ENCODE measurements at regions not wholly inside any gene's neighbourhood (a gene's known extent, or its start where the extent isn't known, plus 50 kb on each side); places are given as distances from the start of the nearest gene placed in this dataset.

DNA sequence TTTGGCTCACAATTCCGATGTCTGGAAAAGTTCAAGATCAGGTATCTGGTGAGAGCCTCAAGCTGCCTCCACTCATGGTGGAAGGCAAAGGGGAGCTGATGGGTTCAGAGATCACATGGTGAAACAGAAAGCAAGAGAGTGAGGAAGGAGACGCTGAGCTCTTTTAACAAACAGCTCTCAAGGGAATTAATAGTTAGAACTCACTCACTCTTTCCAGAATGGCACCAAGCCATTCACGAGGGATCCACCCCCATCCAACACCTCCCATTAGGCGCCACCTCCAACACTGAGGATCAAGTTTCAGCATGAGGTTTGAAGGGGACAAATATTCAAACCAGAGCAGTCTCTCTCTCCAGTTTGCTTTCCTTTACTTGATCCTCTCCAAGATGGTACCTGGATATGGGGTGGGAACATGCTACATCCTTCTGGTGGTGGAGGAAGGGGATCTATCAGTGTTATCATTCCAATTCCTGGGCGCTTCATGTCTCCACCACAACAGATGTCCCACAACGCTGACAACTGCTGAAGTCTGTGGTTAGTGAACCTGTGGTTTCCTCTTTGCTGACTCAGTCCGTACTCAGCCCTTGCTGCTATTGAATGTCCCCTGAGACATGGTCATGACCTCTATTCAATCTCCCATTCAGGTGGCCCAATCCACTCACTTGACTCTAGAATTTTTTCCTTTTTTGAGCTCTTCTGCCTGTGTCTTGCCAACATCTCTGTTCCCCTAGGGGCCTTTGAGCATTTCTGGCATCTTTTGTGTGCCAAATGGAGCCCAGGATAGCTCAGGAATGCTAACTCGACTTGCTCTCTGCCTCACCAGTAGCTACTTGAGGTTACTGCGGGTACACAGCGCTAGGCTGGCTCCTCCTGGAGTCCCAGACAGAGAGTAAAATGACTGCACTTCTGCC lies 395.2 kb downstream of the MID1IP1 start:
- Histone ChIP-seq H3K36me3 (ENCODE audit: control insufficient read depth, low read length) (no peaks in the 10 kb centered on the region), H3K9me2 (replicated peaks; ENCODE audit: control insufficient read depth, low read length) (no peaks in the 10 kb centered on the region), H3F3A (ENCODE audit: control insufficient read depth, insufficient read depth) (no peaks in the 10 kb centered on the region), H3K4me2 (ENCODE audit: low read length) (no peak overlapping the region), H3K4me3 (ENCODE audit: low read length) (no peak overlapping the region), H3K27me3 (ENCODE audit: control insufficient read depth, low read length) (no peaks in the 10 kb centered on the region), H4K20me1 (ENCODE audit: control insufficient read depth, insufficient read depth, low read depth, low read length) (no peaks in the 10 kb centered on the region), H3K4me1 (ENCODE audit: control insufficient read depth, low read length) (no peaks in the 10 kb centered on the region), H3K9me3 (ENCODE audit: control insufficient read depth, insufficient read depth, low read length) (no peaks in the 10 kb centered on the region), H3K79me2 (ENCODE audit: control insufficient read depth, low read length) (no peaks in the 10 kb centered on the region), H3K27ac (ENCODE audit: low read depth, low read length) (no peak overlapping the region)
- no peak for TF ChIP-seq CTCF (IDR thresholded peaks at IDR 0.05; ENCODE audit: low read depth, low read length, poor library complexity, severe bottlenecking)
- TF ChIP-seq EZH2phosphoT487 (IDR thresholded peaks at IDR 0.05; ENCODE audit: borderline replicate concordance, low read length), result no peak

- TF ChIP-seq EZH2phosphoT487 (IDR thresholded peaks at IDR 0.05; ENCODE audit: borderline replicate concordance, low read length), result no peak
- no peak for TF ChIP-seq CTCF (IDR thresholded peaks at IDR 0.05; ENCODE audit: low read depth, low read length, poor library complexity, severe bottlenecking)
- no peaks in the 10 kb centered on the region for H3K4me1 ChIP-seq (ENCODE audit: control insufficient read depth, low read length)
- H3K9me2 ChIP-seq (replicated peaks; ENCODE audit: control insufficient read depth, low read length), result no peaks in the 10 kb centered on the region
- H3K36me3 ChIP-seq (ENCODE audit: control insufficient read depth, low read length), result no peaks in the 10 kb centered on the region
- H4K20me1 ChIP-seq (ENCODE audit: control insufficient read depth, insufficient read depth, low read depth, low read length), result no peaks in the 10 kb centered on the region
- H3K4me3 ChIP-seq (ENCODE audit: low read length), result no peak overlapping the region
- no peak overlapping the region for H3K4me2 ChIP-seq (ENCODE audit: low read length)
- no peaks in the 10 kb centered on the region for H3K9me3 ChIP-seq (ENCODE audit: control insufficient read depth, insufficient read depth, low read length)
- H3K27me3 ChIP-seq (ENCODE audit: control insufficient read depth, low read length), result no peaks in the 10 kb centered on the region
- H3K27ac ChIP-seq (ENCODE audit: low read depth, low read length), result no peak overlapping the region
- no peaks in the 10 kb centered on the region for H3F3A ChIP-seq (ENCODE audit: control insufficient read depth, insufficient read depth)
- H3K79me2 ChIP-seq (ENCODE audit: control insufficient read depth, low read length), result no peaks in the 10 kb centered on the region
These were observed 398.2 kb downstream of the MID1IP1 start for GRCh38 chrX:39199429-39199828.

DNA sequence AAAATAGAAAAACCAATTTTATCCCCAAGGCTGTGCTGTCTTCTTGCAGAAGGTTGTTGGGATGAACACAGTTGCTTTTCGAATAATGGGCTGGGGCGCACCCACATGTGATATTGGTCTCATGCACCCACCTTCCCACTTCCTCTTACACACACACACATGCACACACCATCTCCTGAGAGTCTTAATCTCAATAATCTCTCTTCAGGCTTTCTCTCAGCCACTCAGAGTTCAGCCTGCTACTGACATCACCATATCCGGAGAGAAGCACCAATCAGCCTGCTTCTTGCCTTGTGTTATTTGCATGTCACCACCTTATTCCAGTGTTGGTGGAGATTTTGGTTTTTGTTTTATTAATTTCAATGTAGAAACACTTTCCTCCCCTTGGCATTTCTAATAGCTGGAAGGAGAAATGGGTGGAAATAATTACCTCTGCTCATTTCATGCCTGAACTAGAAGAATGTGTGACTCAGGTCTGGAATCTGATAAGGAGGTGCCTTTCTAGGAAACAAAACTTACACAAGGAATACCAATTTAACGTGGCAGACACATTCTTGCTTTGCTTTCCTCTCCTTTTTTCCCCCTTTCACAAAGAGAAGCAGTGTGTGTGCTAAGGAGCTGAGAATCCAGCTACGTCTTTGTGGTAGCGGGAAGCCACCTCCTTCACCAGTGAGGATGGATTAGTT lies 400.2 kb downstream of the MID1IP1 start:
- no peaks in the 10 kb centered on the region for H4K20me1 ChIP-seq (ENCODE audit: control insufficient read depth, insufficient read depth, low read depth, low read length)
- H3K9me3 ChIP-seq (ENCODE audit: control insufficient read depth, insufficient read depth, low read length), result no peaks in the 10 kb centered on the region
- H3K4me1 ChIP-seq (ENCODE audit: control insufficient read depth, low read length), result no peaks in the 10 kb centered on the region
- no peak overlapping the region for H3K27ac ChIP-seq (ENCODE audit: low read depth, low read length)
- TF ChIP-seq EZH2phosphoT487 (IDR thresholded peaks at IDR 0.05; ENCODE audit: borderline replicate concordance, low read length), result no peak
- no peak for TF ChIP-seq CTCF (IDR thresholded peaks at IDR 0.05; ENCODE audit: low read depth, low read length, poor library complexity, severe bottlenecking)
- H3K9me2 ChIP-seq (replicated peaks; ENCODE audit: control insufficient read depth, low read length), result no peaks in the 10 kb centered on the region
- H3K79me2 ChIP-seq (ENCODE audit: control insufficient read depth, low read length), result no peaks in the 10 kb centered on the region
- no peaks in the 10 kb centered on the region for H3K36me3 ChIP-seq (ENCODE audit: control insufficient read depth, low read length)
- H3F3A ChIP-seq (ENCODE audit: control insufficient read depth, insufficient read depth), result no peaks in the 10 kb centered on the region
- H3K4me3 ChIP-seq (ENCODE audit: low read length), result no peak overlapping the region
- no peak overlapping the region for H3K4me2 ChIP-seq (ENCODE audit: low read length)
- H3K27me3 ChIP-seq (ENCODE audit: control insufficient read depth, low read length), result no peaks in the 10 kb centered on the region

Data from DOHH2 (cell line).